GM23248 (cell line): ENCODE measurements at regions not wholly inside any gene's neighbourhood (a gene's known extent, or its start where the extent isn't known, plus 50 kb on each side); places are given as distances from the start of the nearest gene placed in this dataset.

Experiments
- DNase-seq: peaks from one replicate; pipeline ENCODE4 v3.0.0-alpha.2; 2015
- H2AFZ ChIP-seq: fragments of 200-600 bp; sonication (generic); 2 replicates; pipeline ENCODE4 v1.6.1; 2016; ENCODE audit warnings: antibody characterized with exemption
- H3F3A ChIP-seq: fragments of 200-600 bp; sonication (generic); 2 replicates; pipeline ENCODE4 v1.6.1; 2016; ENCODE audit warnings: mild to moderate bottlenecking, antibody characterized with exemption, mixed run types; ENCODE audit not compliant: insufficient read depth
- H3K27ac ChIP-seq: fragments of 200-600 bp; sonication (generic); 2 replicates; pipeline ENCODE4 v1.5.1; 2016; ENCODE audit warnings: mild to moderate bottlenecking
- H3K27me3 ChIP-seq: fragments of 200-600 bp; sonication (generic); replicated peaks from 2 replicates; pipeline ENCODE4 v1.6.1; 2016; ENCODE audit warnings: mild to moderate bottlenecking; ENCODE audit not compliant: insufficient read depth
- H3K36me3 ChIP-seq: fragments of 200-600 bp; sonication (generic); 2 replicates; pipeline ENCODE4 v1.6.1; 2016; ENCODE audit warnings: low read depth, mild to moderate bottlenecking
- H3K4me1 ChIP-seq: fragments of 200-600 bp; sonication (generic); 2 replicates; pipeline ENCODE4 v1.6.1; 2016; ENCODE audit warnings: mild to moderate bottlenecking; ENCODE audit not compliant: insufficient read depth
- H3K4me2 ChIP-seq: fragments of 200-600 bp; sonication (generic); one replicate; pipeline ENCODE4 v1.6.1; 2016; ENCODE audit warnings: mild to moderate bottlenecking; ENCODE audit not compliant: unreplicated experiment
- H3K4me3 ChIP-seq: fragments of 200-600 bp; sonication (generic); 2 replicates; pipeline ENCODE4 v1.5.1; 2016; ENCODE audit warnings: mild to moderate bottlenecking
- H3K79me2 ChIP-seq: fragments of 200-600 bp; sonication (generic); 2 replicates; pipeline ENCODE4 v1.6.1; 2016; ENCODE audit warnings: mild to moderate bottlenecking; ENCODE audit not compliant: insufficient read depth
- H3K9ac ChIP-seq: fragments of 200-600 bp; sonication (generic); 2 replicates; pipeline ENCODE4 v1.6.1; 2016; ENCODE audit warnings: mild to moderate bottlenecking
- H3K9me2 ChIP-seq: fragments of 200-600 bp; sonication (generic); 2 replicates; pipeline ENCODE4 v1.6.1; 2016; ENCODE audit warnings: mixed run types, mild to moderate bottlenecking, moderate library complexity; ENCODE audit not compliant: insufficient read depth
- H3K9me3 ChIP-seq: fragments of 200-600 bp; sonication (generic); one replicate; pipeline ENCODE4 v1.6.1; 2017; ENCODE audit warnings: low read depth
- H4K20me1 ChIP-seq: fragments of 200-600 bp; sonication (generic); 2 replicates; pipeline ENCODE4 v1.6.0; 2016; ENCODE audit not compliant: insufficient read depth
- EZH2 ChIP-seq: fragments of 200-600 bp; sonication (generic); IDR thresholded peaks from 2 replicates; pipeline ENCODE4 v1.6.1; 2018; ENCODE audit warnings: antibody characterized with exemption, mild to moderate bottlenecking; ENCODE audit not compliant: insufficient read depth, poor library complexity, severe bottlenecking
- EZH2phosphoT487 ChIP-seq: fragments of 200-600 bp; sonication (generic); IDR thresholded peaks from 2 replicates; pipeline ENCODE4 v1.6.1; 2018; ENCODE audit warnings: antibody characterized with exemption, moderate library complexity, mild to moderate bottlenecking, low read depth; ENCODE audit not compliant: insufficient read depth
- WGBS, 2 experiments: methylation state at CpG; one replicate each; pipeline ENCODE4 v1.1.6; 2015 to 2017; ENCODE audit warnings: low lambda C conversion rate in 2 of 2, low coverage in 1 of 2; ENCODE audit errors: missing lambda C conversion rate in 2 of 2; 5-methylcytosine and 5-hydroxymethylcytosine counted together
- in situ Hi-C: fragments of 300-500 bp; cut with MboI; formaldehyde crosslinking; loops from 2 replicates; pipeline ENCODE4 v1.15.0; 2020

DNA sequence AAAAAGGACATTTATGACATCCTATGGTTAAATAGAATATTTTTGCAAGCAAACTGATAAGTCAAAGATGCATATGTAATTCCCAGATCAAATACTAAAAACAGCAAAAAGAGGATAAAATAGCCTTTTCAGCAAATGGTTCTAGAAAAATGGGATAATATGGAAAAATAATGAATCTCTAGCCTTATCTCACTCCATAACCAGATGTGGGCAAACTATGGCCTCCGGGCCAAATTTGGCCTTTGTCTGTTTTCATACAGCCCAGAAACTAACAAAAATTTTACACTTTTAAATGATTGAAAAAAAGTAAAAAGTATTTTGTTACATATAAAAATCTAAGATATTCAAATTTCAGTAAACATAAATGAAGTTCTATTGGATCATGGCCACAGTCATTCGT is 215.4 kb upstream of the PRSS1 start:
- Histone ChIP-seq H2AFZ (no peak overlapping the region), H3K36me3 (no peaks in the 10 kb centered on the region), H3K27ac (no peak overlapping the region), H3K9me3 (no peaks in the 10 kb centered on the region), H3K4me1 (peaks cover 9% of the 10 kb centered on the region), H4K20me1 (no peaks in the 10 kb centered on the region), H3K27me3 (peaks cover 5% of the 10 kb centered on the region; the same call in 1 of the 2 replicates), H3K4me2 (no peak overlapping the region), H3K9ac (no peak overlapping the region), H3K4me3 (no peak overlapping the region), H3F3A (no peaks in the 10 kb centered on the region), H3K9me2 (no peaks in the 10 kb centered on the region), H3K79me2 (no peaks in the 10 kb centered on the region)
- no peak for TF ChIP-seq EZH2phosphoT487
- TF ChIP-seq EZH2, result no peak
- no peak for DNase-seq
- 89 to 92% methylated on average over 2 of the region's 2 CpGs for WGBS, 2 experiments
- in situ Hi-C loops, result no loop called here

GRCh38 chr7:142529591-142529990 is 219.7 kb upstream of the PRSS1 start:
- H3K4me1 ChIP-seq, result no peaks in the 10 kb centered on the region
- no peaks in the 10 kb centered on the region for H3K79me2 ChIP-seq
- H4K20me1 ChIP-seq, result no peaks in the 10 kb centered on the region
- 83 to 90% methylated on average over 4 of the region's 4 CpGs for WGBS, 2 experiments
- no peaks in the 10 kb centered on the region for H3F3A ChIP-seq
- in situ Hi-C loops, result loop anchor here (10.0 kb wide), 1 partner anchor 255 kb away; no protein-coding TSS in a partner anchor
- H3K4me3 ChIP-seq, result no peak overlapping the region
- H3K27ac ChIP-seq, result no peak overlapping the region
- no peak overlapping the region for H2AFZ ChIP-seq
- H3K4me2 ChIP-seq, result no peak overlapping the region
- no peaks in the 10 kb centered on the region for H3K9me3 ChIP-seq
- no peak for DNase-seq
- no peaks in the 10 kb centered on the region for H3K9me2 ChIP-seq
- TF ChIP-seq EZH2phosphoT487 (no peak), EZH2 (no peak)
- H3K36me3 ChIP-seq, result no peaks in the 10 kb centered on the region
- peaks cover 16% of the 10 kb centered on the region for H3K27me3 ChIP-seq
- no peak overlapping the region for H3K9ac ChIP-seq

GRCh38 chr7:142528608-142529408 is 220.5 kb upstream of the PRSS1 start:
- H3K4me1 ChIP-seq, result no peaks in the 10 kb centered on the region
- 52 to 54% methylated on average over 15 of the region's 15 CpGs for WGBS, 2 experiments
- no peak overlapping the region for H3K4me3 ChIP-seq
- H3K9me3 ChIP-seq, result no peaks in the 10 kb centered on the region
- H2AFZ ChIP-seq, result no peak overlapping the region
- no peaks in the 10 kb centered on the region for H3K36me3 ChIP-seq
- H3K4me2 ChIP-seq, result no peak overlapping the region
- H4K20me1 ChIP-seq, result no peaks in the 10 kb centered on the region
- peaks cover 16% of the 10 kb centered on the region for H3K27me3 ChIP-seq
- no peaks in the 10 kb centered on the region for H3K79me2 ChIP-seq
- H3K27ac ChIP-seq, result no peak overlapping the region
- no peak for DNase-seq
- in situ Hi-C loops, result loop anchor here (10.0 kb wide), 1 partner anchor 256 kb away; no protein-coding TSS in a partner anchor
- no peak for TF ChIP-seq EZH2phosphoT487
- TF ChIP-seq EZH2, result no peak
- no peak overlapping the region for H3K9ac ChIP-seq
- H3F3A ChIP-seq, result no peaks in the 10 kb centered on the region
- no peaks in the 10 kb centered on the region for H3K9me2 ChIP-seq

- no peak for TF ChIP-seq EZH2phosphoT487
- no peak for TF ChIP-seq EZH2
- Histone ChIP-seq H2AFZ (no peak overlapping the region), H3K9me3 (no peaks in the 10 kb centered on the region), H3K4me2 (no peak overlapping the region), H3K36me3 (no peaks in the 10 kb centered on the region), H3K4me3 (no peak overlapping the region), H3F3A (no peaks in the 10 kb centered on the region), H3K4me1 (no peaks in the 10 kb centered on the region), H3K9ac (no peak overlapping the region), H3K9me2 (no peaks in the 10 kb centered on the region), H4K20me1 (no peaks in the 10 kb centered on the region), H3K79me2 (no peaks in the 10 kb centered on the region), H3K27ac (no peak overlapping the region), H3K27me3 (peaks cover 17% of the 10 kb centered on the region)
- peak; percentile 24 for DNase-seq
- WGBS, 2 experiments, result 26 to 30% methylated on average over 9 of the region's 9 CpGs
- in situ Hi-C loops, result loop anchor here (10.0 kb wide), 1 partner anchor 261 kb away; no protein-coding TSS in a partner anchor
Measured at GRCh38 chr7:142523821-142524460, 225.3 kb upstream of the PRSS1 start.
